ENCODE measurements at regions not wholly inside any gene's neighbourhood (a gene's known extent, or its start where the extent isn't known, plus 50 kb on each side); places are given as distances from the start of the nearest gene placed in this dataset.

DNA sequence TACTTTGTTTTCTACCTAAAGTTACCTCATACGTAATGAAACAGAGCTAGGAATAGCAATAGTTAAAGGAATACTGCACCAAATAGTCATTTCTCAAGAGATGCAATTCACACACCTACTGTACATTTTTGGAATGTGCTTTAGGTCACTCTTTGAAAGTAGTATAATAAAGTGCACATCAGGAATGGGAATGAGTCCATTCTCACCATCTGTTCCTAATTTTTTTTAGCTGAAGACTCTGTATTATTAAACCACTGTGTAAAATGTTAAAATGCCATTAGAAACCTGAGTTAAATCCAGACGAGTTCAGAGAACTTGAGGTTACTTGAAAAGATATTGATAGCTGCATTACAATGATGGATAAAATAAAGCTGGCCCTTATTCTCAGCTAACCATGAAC is 51.9 kb upstream of the EPHA7 start:
- DNase-seq (ENCODE audit: low read depth) = no peak
- TF ChIP-seq, protein P1, sequence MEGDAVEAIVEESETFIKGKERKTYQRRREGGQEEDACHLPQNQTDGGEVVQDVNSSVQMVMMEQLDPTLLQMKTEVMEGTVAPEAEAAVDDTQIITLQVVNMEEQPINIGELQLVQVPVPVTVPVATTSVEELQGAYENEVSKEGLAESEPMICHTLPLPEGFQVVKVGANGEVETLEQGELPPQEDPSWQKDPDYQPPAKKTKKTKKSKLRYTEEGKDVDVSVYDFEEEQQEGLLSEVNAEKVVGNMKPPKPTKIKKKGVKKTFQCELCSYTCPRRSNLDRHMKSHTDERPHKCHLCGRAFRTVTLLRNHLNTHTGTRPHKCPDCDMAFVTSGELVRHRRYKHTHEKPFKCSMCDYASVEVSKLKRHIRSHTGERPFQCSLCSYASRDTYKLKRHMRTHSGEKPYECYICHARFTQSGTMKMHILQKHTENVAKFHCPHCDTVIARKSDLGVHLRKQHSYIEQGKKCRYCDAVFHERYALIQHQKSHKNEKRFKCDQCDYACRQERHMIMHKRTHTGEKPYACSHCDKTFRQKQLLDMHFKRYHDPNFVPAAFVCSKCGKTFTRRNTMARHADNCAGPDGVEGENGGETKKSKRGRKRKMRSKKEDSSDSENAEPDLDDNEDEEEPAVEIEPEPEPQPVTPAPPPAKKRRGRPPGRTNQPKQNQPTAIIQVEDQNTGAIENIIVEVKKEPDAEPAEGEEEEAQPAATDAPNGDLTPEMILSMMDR (IDR thresholded peaks at IDR 0.05; ENCODE audit: insufficient read depth, low read length, poor library complexity, severe bottlenecking) = no peak
- Histone ChIP-seq H3K36me3 (ENCODE audit: control insufficient read depth, insufficient read depth, low read length) (no peaks in the 10 kb centered on the region), H3K4me3 (ENCODE audit: low read depth, low read length) (no peak overlapping the region), H3K27me3 (ENCODE audit: control insufficient read depth, insufficient read depth, low read length) (no peaks in the 10 kb centered on the region)

Data from kidney epithelial cell (primary cell).